ENCODE measurements at regions not wholly inside any gene's neighbourhood (a gene's known extent, or its start where the extent isn't known, plus 50 kb on each side); places are given as distances from the start of the nearest gene placed in this dataset.

DNA sequence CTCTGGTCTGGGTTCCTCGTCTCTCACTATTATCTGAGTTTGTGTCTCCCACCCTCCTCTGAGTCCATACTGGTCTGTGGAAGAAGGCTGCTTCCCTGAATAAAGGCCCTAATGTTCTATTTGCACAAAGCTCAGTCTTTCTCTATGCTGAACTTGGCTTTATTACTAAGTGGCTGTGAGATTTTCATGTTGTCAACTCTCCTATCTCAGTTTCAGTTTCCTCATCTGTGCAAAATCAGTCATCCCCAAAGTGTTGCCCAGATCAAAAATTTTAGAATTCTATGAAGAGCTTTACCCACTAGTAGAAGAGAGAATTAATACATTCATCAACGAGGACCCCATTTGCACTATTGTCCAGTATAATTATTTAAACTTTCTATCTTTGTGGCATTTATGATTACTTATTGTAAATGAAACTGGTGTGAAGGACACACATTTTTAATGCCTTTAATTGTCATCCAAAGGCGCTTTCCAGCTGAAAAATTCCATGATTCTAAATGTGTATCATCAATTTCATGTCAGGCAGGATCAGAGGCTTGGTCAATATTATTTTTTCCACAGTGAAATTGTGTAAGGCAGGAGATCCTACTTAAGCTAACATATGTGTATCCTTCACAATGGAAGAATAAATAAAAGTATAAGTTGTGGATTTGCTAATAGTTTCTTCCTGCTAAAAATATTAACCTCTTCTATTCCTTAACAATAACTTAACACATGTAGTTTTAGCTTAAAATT, 79.1 kb upstream of the EEA1 start:
- no peaks in the 10 kb centered on the region for H4K20me1 ChIP-seq (replicated peaks in 1 of 2; ENCODE audit: control insufficient read depth in 1 of 2, insufficient read depth in 2 of 2, low read length in 2 of 2)
- no peak overlapping the region for H2BK120ac ChIP-seq (replicated peaks; ENCODE audit: low read depth, low read length)
- H4K5ac ChIP-seq (ENCODE audit: insufficient read length, low read depth, low read length) = no peak overlapping the region
- no peak overlapping the region for H3K27ac ChIP-seq (ENCODE audit: low read depth, low read length)
- peaks cover 0 to 2% (median 0%) of the 10 kb centered on the region in 4 experiments; a peak in 1 of 7 replicates for H3K4me1 ChIP-seq (replicated peaks in 1 of 4; ENCODE audit: control insufficient read depth in 3 of 4, insufficient read depth in 4 of 4, low read length in 3 of 4)
- FAIRE-seq = no peak
- H3K4me2 ChIP-seq (ENCODE audit: insufficient read depth in 1 of 2, low read depth in 2 of 2, low read length in 2 of 2) = no peak overlapping the region
- H3K23me2 ChIP-seq (ENCODE audit: low read depth, low read length) = no peaks in the 10 kb centered on the region
- no peak overlapping the region for H4K91ac ChIP-seq (replicated peaks; ENCODE audit: insufficient read length, low read length)
- no peak overlapping the region for H3K23ac ChIP-seq (ENCODE audit: insufficient read length)
- no peak overlapping the region for H4K8ac ChIP-seq (ENCODE audit: extremely low read depth, insufficient read depth, low read length)
- no peaks in the 10 kb centered on the region for H3K9me3 ChIP-seq (ENCODE audit: insufficient read depth in 2 of 2, low read depth in 1 of 2, low read length in 1 of 2)
- no peak overlapping the region for H2AK5ac ChIP-seq (ENCODE audit: low read depth, low read length)
- CTCF ChIA-PET (ENCODE audit: partially characterized antibody) = interaction anchor here (0.7 to 3.7 kb wide), 8 partner anchors 10 to 388 kb away, joined by 3 to 15 read pairs (median 4); no protein-coding TSS in a partner anchor
- H3K18ac ChIP-seq (ENCODE audit: extremely low read depth, low read length) = no peak overlapping the region
- H3K79me2 ChIP-seq (ENCODE audit: control insufficient read depth in 1 of 2, insufficient read depth in 2 of 2, low read length in 2 of 2) = no peaks in the 10 kb centered on the region
- WGBS, 2 experiments (ENCODE audit: extremely low coverage in 1 of 2, insufficient coverage in 1 of 2, insufficient read length in 1 of 2, insufficient replicate concordance in 2 of 2, low coverage in 1 of 2, low lambda C conversion rate in 2 of 2, missing lambda C conversion rate in 1 of 2) = 77% methylated on average over 3 of the region's 3 CpGs; no CpG with 5 or more reads in 1 of the 2 experiments
- no peak overlapping the region for H2BK5ac ChIP-seq (ENCODE audit: low read depth, low read length)
- H2BK15ac ChIP-seq (ENCODE audit: low read length) = no peak overlapping the region
- H2BK12ac ChIP-seq (ENCODE audit: low read depth, low read length) = no peak overlapping the region
- H2AFZ ChIP-seq (ENCODE audit: low read length) = no peak overlapping the region
- H3K9ac ChIP-seq (replicated peaks in 1 of 4; ENCODE audit: extremely low read depth in 1 of 4, low read depth in 3 of 4, low read length in 3 of 4) = no peak overlapping the region
- H3K4me3 ChIP-seq (ENCODE audit: extremely low read depth in 1 of 4, insufficient read depth in 2 of 4, low read depth in 3 of 4, low read length in 4 of 4) = no peak overlapping the region
- DNase-seq (ENCODE audit: low read depth in 1 of 2, low spot score in 2 of 2) = no peak
- H3K36me3 ChIP-seq (ENCODE audit: control insufficient read depth in 2 of 4, insufficient read depth in 4 of 4, low read length in 3 of 4) = no peaks in the 10 kb centered on the region
- H3K27me3 ChIP-seq (replicated peaks in 1 of 4; ENCODE audit: control insufficient read depth in 3 of 4, extremely low read depth in 1 of 4, insufficient read depth in 3 of 4, low read length in 3 of 4) = no peaks in the 10 kb centered on the region
- no peak overlapping the region for H3K56ac ChIP-seq (replicated peaks; ENCODE audit: insufficient read length, low read depth, low read length)
- H3K14ac ChIP-seq (ENCODE audit: insufficient read length) = no peak overlapping the region
- H3K4ac ChIP-seq (replicated peaks; ENCODE audit: insufficient read length, low read depth, low read length) = no peak overlapping the region
- POLR2A ChIA-PET (ENCODE audit: partially characterized antibody) = no interaction called here
- H2BK20ac ChIP-seq (ENCODE audit: low read length) = no peak overlapping the region
- H3K79me1 ChIP-seq (ENCODE audit: low read depth, low read length) = no peaks in the 10 kb centered on the region
- TF ChIP-seq TCF12 (IDR thresholded peaks at IDR 0.05; ENCODE audit: low read depth, low read length) = no peak
- TF ChIP-seq NRF1 (IDR thresholded peaks at IDR 0.05; ENCODE audit: low read depth, low read length) = no peak
- no peak for TF ChIP-seq NANOG (IDR thresholded peaks at IDR 0.05; ENCODE audit: insufficient read depth, low read depth, low read length, poor library complexity, severe bottlenecking)
- TF ChIP-seq, protein P1, sequence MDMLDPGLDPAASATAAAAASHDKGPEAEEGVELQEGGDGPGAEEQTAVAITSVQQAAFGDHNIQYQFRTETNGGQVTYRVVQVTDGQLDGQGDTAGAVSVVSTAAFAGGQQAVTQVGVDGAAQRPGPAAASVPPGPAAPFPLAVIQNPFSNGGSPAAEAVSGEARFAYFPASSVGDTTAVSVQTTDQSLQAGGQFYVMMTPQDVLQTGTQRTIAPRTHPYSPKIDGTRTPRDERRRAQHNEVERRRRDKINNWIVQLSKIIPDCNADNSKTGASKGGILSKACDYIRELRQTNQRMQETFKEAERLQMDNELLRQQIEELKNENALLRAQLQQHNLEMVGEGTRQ (IDR thresholded peaks at IDR 0.05; ENCODE audit: low read length) = no peak
- no peak for TF ChIP-seq SAP30 (IDR thresholded peaks at IDR 0.05; ENCODE audit: insufficient read depth, insufficient replicate concordance, low read length)
- TF ChIP-seq CBX5 (IDR thresholded peaks at IDR 0.05; ENCODE audit: low read depth, low read length) = no peak
- TF ChIP-seq CREB1 (IDR thresholded peaks at IDR 0.05) = no peak
- TF ChIP-seq EP300 (IDR thresholded peaks at IDR 0.05; ENCODE audit: borderline replicate concordance in 1 of 2, low read depth in 2 of 2, low read length in 2 of 2) = no peak
- no peak for TF ChIP-seq HDAC2 (IDR thresholded peaks at IDR 0.05; ENCODE audit: borderline replicate concordance in 1 of 2, low read depth in 2 of 2, low read length in 2 of 2)
- TF ChIP-seq, protein P2, sequence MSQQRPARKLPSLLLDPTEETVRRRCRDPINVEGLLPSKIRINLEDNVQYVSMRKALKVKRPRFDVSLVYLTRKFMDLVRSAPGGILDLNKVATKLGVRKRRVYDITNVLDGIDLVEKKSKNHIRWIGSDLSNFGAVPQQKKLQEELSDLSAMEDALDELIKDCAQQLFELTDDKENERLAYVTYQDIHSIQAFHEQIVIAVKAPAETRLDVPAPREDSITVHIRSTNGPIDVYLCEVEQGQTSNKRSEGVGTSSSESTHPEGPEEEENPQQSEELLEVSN (IDR thresholded peaks at IDR 0.05) = no peak
- TF ChIP-seq RFX5 (IDR thresholded peaks at IDR 0.05; ENCODE audit: borderline replicate concordance, low read depth, low read length) = no peak

Data from H1 (cell line).